Liver (tissue), 8 donors: ENCODE measurements at regions not wholly inside any gene's neighbourhood (a gene's known extent, or its start where the extent isn't known, plus 50 kb on each side); places are given as distances from the start of the nearest gene placed in this dataset.

ENCODE experiments used
- DNase-seq: peaks from one replicate; pipeline ENCODE4 v3.0.0-alpha.2; 2017; ENCODE audit warnings: low spot score
- H3K27ac ChIP-seq, 2 donors: one replicate each; pipeline ENCODE4 v1.7.0; 2013; ENCODE audit warnings: inconsistent platforms in 2 of 2, low read length in 2 of 2, control low read depth in 1 of 2, low read depth in 1 of 2, mild to moderate bottlenecking in 1 of 2
- H3K27me3 ChIP-seq, 4 donors: one replicate each; pipeline versions ENCODE4 v1.6.1 to v1.7.0; 2013; ENCODE audit warnings: low read length in 3 of 4, inconsistent platforms in 1 of 4, mild to moderate bottlenecking in 1 of 4, moderate library complexity in 1 of 4; ENCODE audit not compliant: control insufficient read depth in 4 of 4, insufficient read depth in 4 of 4
- H3K36me3 ChIP-seq, 4 donors: one replicate each; pipeline versions ENCODE4 v1.6.1 to v1.7.0; 2013; ENCODE audit warnings: low read length in 3 of 4, mild to moderate bottlenecking in 3 of 4, low read depth in 1 of 4, moderate library complexity in 1 of 4; ENCODE audit not compliant: control insufficient read depth in 4 of 4, insufficient read depth in 3 of 4
- H3K4me1 ChIP-seq, 4 donors: one replicate each; pipeline versions ENCODE4 v1.6.1 to v1.7.0; 2013; ENCODE audit warnings: low read length in 3 of 4, mild to moderate bottlenecking in 3 of 4, moderate library complexity in 1 of 4; ENCODE audit not compliant: control insufficient read depth in 4 of 4, insufficient read depth in 4 of 4
- H3K4me3 ChIP-seq, 3 donors: one replicate each; pipeline versions ENCODE4 v1.6.1 to v1.7.0; 2013; ENCODE audit warnings: low read length in 3 of 3, control low read depth in 1 of 3, low read depth in 1 of 3, mild to moderate bottlenecking in 1 of 3
- H3K9ac ChIP-seq, 2 donors: one replicate each; pipeline ENCODE4 v1.7.0; 2013; ENCODE audit warnings: low read length in 2 of 2, mild to moderate bottlenecking in 2 of 2, moderate library complexity in 2 of 2, control low read depth in 1 of 2, low read depth in 1 of 2
- H3K9me3 ChIP-seq, 4 donors: one replicate each; pipeline versions ENCODE4 v1.6.1 to v1.7.0; 2013; ENCODE audit warnings: low read length in 3 of 4; ENCODE audit not compliant: control insufficient read depth in 4 of 4
- CTCF ChIP-seq: fragments of 150-350 bp; IDR thresholded peaks from 2 replicates; pipeline ENCODE4 v1.5.1; 2017; ENCODE audit warnings: improper control_type of control experiment, low read depth, low read length; ENCODE audit not compliant: missing input control
- EGR1 ChIP-seq, 2 donors: IDR thresholded peaks; 2 replicates each; pipeline ENCODE4 v1.6.1; 2016 to 2018; ENCODE audit warnings: antibody characterized with exemption in 2 of 2, low read depth in 2 of 2
- FOXA1 ChIP-seq: IDR thresholded peaks from 2 replicates; pipeline ENCODE4 v1.6.1; 2016; ENCODE audit warnings: antibody characterized with exemption
- HNF4A ChIP-seq, 2 donors: conservative IDR thresholded peaks; 2 replicates each; pipeline ENCODE4 v1.6.1; 2016; ENCODE audit warnings: antibody characterized with exemption in 2 of 2, mild to moderate bottlenecking in 2 of 2
- MAX ChIP-seq: IDR thresholded peaks from 2 replicates; pipeline ENCODE4 v1.6.1; 2016; ENCODE audit warnings: antibody characterized with exemption
- RAD21 ChIP-seq, 2 donors: IDR thresholded peaks; 2 replicates each; pipeline ENCODE4 v1.6.1; 2016; ENCODE audit warnings: antibody characterized with exemption in 2 of 2, mild to moderate bottlenecking in 2 of 2
- REST ChIP-seq: IDR thresholded peaks from 2 replicates; pipeline ENCODE4 v1.6.1; 2016; ENCODE audit warnings: antibody characterized with exemption, mild to moderate bottlenecking
- WGBS: extraction: QIAGEN DNeasy Blood & Tissue Kit; methylation state at CpG from one replicate; pipeline ENCODE4 v1.1.7; 2013; 5-methylcytosine and 5-hydroxymethylcytosine counted together
- TF ChIP-seq, protein P1 (sequence below): IDR thresholded peaks from 2 replicates; pipeline ENCODE4 v1.6.1; 2016; ENCODE audit warnings: antibody characterized with exemption
- TF ChIP-seq, protein P2 (sequence below): IDR thresholded peaks from 2 replicates; pipeline ENCODE4 v1.6.1; 2016; ENCODE audit warnings: antibody characterized with exemption
- donor health status: healthy.
- donor health status: healthy.
- donor health status: healthy.
- donor health status: healthy.
- donor health status: healthy.

GRCh38 chr3:82262193-82262592, 500.7 kb upstream of the GBE1 start:
- H3K9ac ChIP-seq, result no peak overlapping the region
- TF ChIP-seq FOXA1 (no peak), MAX (no peak)
- TF ChIP-seq, protein P1, sequence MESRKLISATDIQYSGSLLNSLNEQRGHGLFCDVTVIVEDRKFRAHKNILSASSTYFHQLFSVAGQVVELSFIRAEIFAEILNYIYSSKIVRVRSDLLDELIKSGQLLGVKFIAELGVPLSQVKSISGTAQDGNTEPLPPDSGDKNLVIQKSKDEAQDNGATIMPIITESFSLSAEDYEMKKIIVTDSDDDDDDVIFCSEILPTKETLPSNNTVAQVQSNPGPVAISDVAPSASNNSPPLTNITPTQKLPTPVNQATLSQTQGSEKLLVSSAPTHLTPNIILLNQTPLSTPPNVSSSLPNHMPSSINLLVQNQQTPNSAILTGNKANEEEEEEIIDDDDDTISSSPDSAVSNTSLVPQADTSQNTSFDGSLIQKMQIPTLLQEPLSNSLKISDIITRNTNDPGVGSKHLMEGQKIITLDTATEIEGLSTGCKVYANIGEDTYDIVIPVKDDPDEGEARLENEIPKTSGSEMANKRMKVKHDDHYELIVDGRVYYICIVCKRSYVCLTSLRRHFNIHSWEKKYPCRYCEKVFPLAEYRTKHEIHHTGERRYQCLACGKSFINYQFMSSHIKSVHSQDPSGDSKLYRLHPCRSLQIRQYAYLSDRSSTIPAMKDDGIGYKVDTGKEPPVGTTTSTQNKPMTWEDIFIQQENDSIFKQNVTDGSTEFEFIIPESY, result no peak
- peaks cover 1 to 13% (median 5%) of the 10 kb centered on the region in 4 donors for H3K4me1 ChIP-seq
- no peaks in the 10 kb centered on the region for H3K36me3 ChIP-seq
- no peaks in the 10 kb centered on the region for H3K9me3 ChIP-seq
- WGBS, result 63% methylated on average over 1 of the region's 1 CpG
- H3K27me3 ChIP-seq, result no peaks in the 10 kb centered on the region
- no peak for DNase-seq
- no peak overlapping the region for H3K27ac ChIP-seq
- H3K4me3 ChIP-seq, result no peak overlapping the region

GRCh38 chr3:82261637-82262036, 500.2 kb upstream of the GBE1 start:
- no peaks in the 10 kb centered on the region for H3K9me3 ChIP-seq
- H3K27me3 ChIP-seq, result no peaks in the 10 kb centered on the region
- TF ChIP-seq HNF4A (conservative IDR thresholded peaks at IDR 0.05) (no peak), EGR1 (IDR thresholded peaks at IDR 0.05; ENCODE audit: low read depth in 2 of 2) (no peak), REST (no peak), CTCF (no peak), RAD21 (IDR thresholded peaks at IDR 0.05) (no peak), MAX (no peak), FOXA1 (no peak)
- TF ChIP-seq, protein P2, sequence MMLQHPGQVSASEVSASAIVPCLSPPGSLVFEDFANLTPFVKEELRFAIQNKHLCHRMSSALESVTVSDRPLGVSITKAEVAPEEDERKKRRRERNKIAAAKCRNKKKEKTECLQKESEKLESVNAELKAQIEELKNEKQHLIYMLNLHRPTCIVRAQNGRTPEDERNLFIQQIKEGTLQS, result no peak
- no peak overlapping the region for H3K27ac ChIP-seq
- DNase-seq, result no peak
- H3K36me3 ChIP-seq, result no peaks in the 10 kb centered on the region
- H3K9ac ChIP-seq, result no peak overlapping the region
- H3K4me3 ChIP-seq, result no peak overlapping the region
- peaks cover 1 to 13% (median 5%) of the 10 kb centered on the region in 4 donors for H3K4me1 ChIP-seq
